NT2/D1 (cell line): ENCODE measurements at regions not wholly inside any gene's neighbourhood (a gene's known extent, or its start where the extent isn't known, plus 50 kb on each side); places are given as distances from the start of the nearest gene placed in this dataset.

Experiments used
- DNase-seq: peaks from one replicate; pipeline ENCODE4 v3.0.0-alpha.2; 2011; ENCODE audit warnings: low read depth, low spot score
- H3K27me3 ChIP-seq: 2 replicates; pipeline ENCODE4 v1.6.0; 2011; ENCODE audit warnings: mild to moderate bottlenecking; ENCODE audit not compliant: insufficient read length, insufficient read depth
- H3K36me3 ChIP-seq: 2 replicates; pipeline ENCODE4 v1.6.1; 2011; ENCODE audit warnings: mild to moderate bottlenecking, low read length, mixed read lengths; ENCODE audit not compliant: insufficient read depth, insufficient read length
- H3K4me1 ChIP-seq: 2 replicates; pipeline ENCODE4 v1.5.1; 2011; ENCODE audit not compliant: insufficient read depth, insufficient read length
- H3K4me3 ChIP-seq: 2 replicates; pipeline ENCODE4 v1.5.1; 2011; ENCODE audit warnings: low read depth; ENCODE audit not compliant: insufficient read length
- H3K9ac ChIP-seq: 2 replicates; pipeline ENCODE4 v1.6.0; 2011; ENCODE audit warnings: low read depth; ENCODE audit not compliant: insufficient read length
- H3K9me3 ChIP-seq: 2 replicates; pipeline ENCODE4 v1.5.1; 2011; ENCODE audit warnings: mild to moderate bottlenecking, low read length; ENCODE audit not compliant: insufficient read depth
- SUZ12 ChIP-seq: IDR thresholded peaks from 2 replicates; pipeline ENCODE4 v1.6.1; 2011; ENCODE audit not compliant: insufficient read length, insufficient read depth; ENCODE audit errors: extremely low read depth
- YY1 ChIP-seq: IDR thresholded peaks from 2 replicates; pipeline ENCODE4 v1.6.1; 2011; ENCODE audit not compliant: insufficient read length, insufficient read depth
- ZNF274 ChIP-seq: IDR thresholded peaks from 2 replicates; pipeline ENCODE4 v1.6.1; 2011; ENCODE audit warnings: mild to moderate bottlenecking, low read depth, low read length

GRCh38 chr15:61769557-61769956, 290.7 kb downstream of the VPS13C start:
- no peaks in the 10 kb centered on the region for H3K9me3 ChIP-seq
- H3K27me3 ChIP-seq: no peaks in the 10 kb centered on the region
- no peak for DNase-seq
- H3K9ac ChIP-seq: no peak overlapping the region
- no peaks in the 10 kb centered on the region for H3K36me3 ChIP-seq
- no peak for TF ChIP-seq ZNF274
- H3K4me3 ChIP-seq: no peak overlapping the region
- H3K4me1 ChIP-seq: no peaks in the 10 kb centered on the region

GRCh38 chr15:61768131-61768530, 292.1 kb downstream of the VPS13C start:
- Histone ChIP-seq H3K27me3 (no peaks in the 10 kb centered on the region), H3K36me3 (no peaks in the 10 kb centered on the region), H3K9ac (no peak overlapping the region), H3K4me3 (no peak overlapping the region), H3K9me3 (no peaks in the 10 kb centered on the region), H3K4me1 (no peaks in the 10 kb centered on the region)
- TF ChIP-seq SUZ12: no peak
- TF ChIP-seq ZNF274: no peak
- TF ChIP-seq YY1: no peak
- DNase-seq: no peak

- H3K4me3 ChIP-seq: no peak overlapping the region
- DNase-seq: no peak
- H3K9me3 ChIP-seq: no peaks in the 10 kb centered on the region
- H3K9ac ChIP-seq: no peak overlapping the region
- H3K36me3 ChIP-seq: no peaks in the 10 kb centered on the region
- no peak for TF ChIP-seq YY1
- no peaks in the 10 kb centered on the region for H3K4me1 ChIP-seq
- no peaks in the 10 kb centered on the region for H3K27me3 ChIP-seq
Observed at GRCh38 chr15:61764981-61765380, 295.3 kb downstream of the VPS13C start.

- Histone ChIP-seq H3K27me3 (no peaks in the 10 kb centered on the region), H3K9ac (no peak overlapping the region), H3K9me3 (no peaks in the 10 kb centered on the region), H3K4me3 (no peak overlapping the region), H3K4me1 (no peaks in the 10 kb centered on the region), H3K36me3 (no peaks in the 10 kb centered on the region)
- DNase-seq: no peak
- no peak for TF ChIP-seq ZNF274
- TF ChIP-seq SUZ12: no peak
- TF ChIP-seq YY1: no peak
Observed at GRCh38 chr15:61764141-61764540, 296.1 kb downstream of the VPS13C start.

GRCh38 chr15:61762676-61763075, 297.6 kb downstream of the VPS13C start:
- no peak for DNase-seq
- no peak overlapping the region for H3K4me3 ChIP-seq
- no peaks in the 10 kb centered on the region for H3K27me3 ChIP-seq
- no peak overlapping the region for H3K9ac ChIP-seq
- H3K4me1 ChIP-seq: no peaks in the 10 kb centered on the region
- TF ChIP-seq SUZ12: no peak
- TF ChIP-seq ZNF274: no peak
- TF ChIP-seq YY1: no peak
- H3K36me3 ChIP-seq: no peaks in the 10 kb centered on the region
- H3K9me3 ChIP-seq: no peaks in the 10 kb centered on the region

- TF ChIP-seq SUZ12: no peak
- no peak for TF ChIP-seq YY1
- no peak for TF ChIP-seq ZNF274
- no peak for DNase-seq
Observed at GRCh38 chr15:61759639-61760038, 300.6 kb downstream of the VPS13C start.

GRCh38 chr15:61756071-61756820, 304.0 kb downstream of the VPS13C start:
- H3K9me3 ChIP-seq: no peaks in the 10 kb centered on the region
- no peaks in the 10 kb centered on the region for H3K36me3 ChIP-seq
- H3K9ac ChIP-seq: no peak overlapping the region
- TF ChIP-seq SUZ12: no peak
- no peak for TF ChIP-seq ZNF274
- no peak for TF ChIP-seq YY1
- no peaks in the 10 kb centered on the region for H3K27me3 ChIP-seq
- no peaks in the 10 kb centered on the region for H3K4me1 ChIP-seq
- no peak overlapping the region for H3K4me3 ChIP-seq
- DNase-seq: no peak

More at GRCh38 chr15:61759639-61760038, 300.6 kb downstream of the VPS13C start:
- H3K4me3 ChIP-seq: no peak overlapping the region
- H3K36me3 ChIP-seq: no peaks in the 10 kb centered on the region
- H3K9ac ChIP-seq: no peak overlapping the region
- no peaks in the 10 kb centered on the region for H3K4me1 ChIP-seq
- H3K9me3 ChIP-seq: no peaks in the 10 kb centered on the region
- H3K27me3 ChIP-seq: no peaks in the 10 kb centered on the region
